ENCODE measurements at regions not wholly inside any gene's neighbourhood (a gene's known extent, or its start where the extent isn't known, plus 50 kb on each side); places are given as distances from the start of the nearest gene placed in this dataset.

- DNase-seq (ENCODE audit: low read depth in 2 of 2) = no peak
These were observed 522.6 kb downstream of the CMPK2 start for GRCh38 chr2:6343076-6343475.

GRCh38 chr2:6352247-6352646, 513.5 kb downstream of the CMPK2 start:
- DNase-seq (ENCODE audit: low read depth in 2 of 2) = no peak

- no peak for DNase-seq (ENCODE audit: low read depth in 2 of 2)
These were observed 512.7 kb downstream of the CMPK2 start for GRCh38 chr2:6352906-6353515.

GRCh38 chr2:6353669-6354068, 512.0 kb downstream of the CMPK2 start:
- no peak for DNase-seq (ENCODE audit: low read depth in 2 of 2)

GRCh38 chr2:6354546-6354945, 511.2 kb downstream of the CMPK2 start:
- no peak for DNase-seq (ENCODE audit: low read depth in 2 of 2)

GRCh38 chr2:6355886-6356761, 509.6 kb downstream of the CMPK2 start:
- no peak for DNase-seq (ENCODE audit: low read depth in 2 of 2)

GRCh38 chr2:6358546-6358945, 507.2 kb downstream of the CMPK2 start:
- no peak for DNase-seq (ENCODE audit: low read depth in 2 of 2)

GRCh38 chr2:6358985-6359384, 506.7 kb downstream of the CMPK2 start:
- DNase-seq (ENCODE audit: low read depth in 2 of 2) = no peak

GRCh38 chr2:6359964-6360363, 505.7 kb downstream of the CMPK2 start:
- DNase-seq (ENCODE audit: low read depth in 2 of 2) = no peak

GRCh38 chr2:6362671-6363450, 502.8 kb downstream of the CMPK2 start:
- DNase-seq (ENCODE audit: low read depth in 2 of 2) = no peak

GRCh38 chr2:6368281-6368680, 497.4 kb downstream of the CMPK2 start:
- DNase-seq (ENCODE audit: low read depth in 2 of 2) = no peak

GRCh38 chr2:6369266-6369665, 496.4 kb downstream of the CMPK2 start:
- no peak for DNase-seq (ENCODE audit: low read depth in 2 of 2)

- DNase-seq (ENCODE audit: low read depth in 2 of 2) = no peak
These were observed 494.8 kb downstream of the CMPK2 start for GRCh38 chr2:6370753-6371551.

- no peak for DNase-seq (ENCODE audit: low read depth in 2 of 2)
These were observed 493.3 kb downstream of the CMPK2 start for GRCh38 chr2:6372317-6372901.

- DNase-seq (ENCODE audit: low read depth in 2 of 2) = no peak
These were observed 484.4 kb downstream of the CMPK2 start for GRCh38 chr2:6381326-6381725.

- no peak for DNase-seq (ENCODE audit: low read depth in 2 of 2)
These were observed 481.4 kb downstream of the CMPK2 start for GRCh38 chr2:6384341-6384740.

GRCh38 chr2:6392354-6392753, 473.4 kb downstream of the CMPK2 start:
- DNase-seq (ENCODE audit: low read depth in 2 of 2) = no peak

- no peak for DNase-seq (ENCODE audit: low read depth in 2 of 2)
These were observed 472.7 kb downstream of the CMPK2 start for GRCh38 chr2:6392966-6393365.

GRCh38 chr2:6393819-6394218, 471.9 kb downstream of the CMPK2 start:
- DNase-seq (ENCODE audit: low read depth in 2 of 2) = no peak

GRCh38 chr2:6394276-6394675, 471.4 kb downstream of the CMPK2 start:
- DNase-seq (ENCODE audit: low read depth in 2 of 2) = no peak

GRCh38 chr2:6398421-6398820, 467.3 kb downstream of the CMPK2 start:
- no peak for DNase-seq (ENCODE audit: low read depth in 2 of 2)
